GM19043 (cell line): ENCODE measurements at regions not wholly inside any gene's neighbourhood (a gene's known extent, or its start where the extent isn't known, plus 50 kb on each side); places are given as distances from the start of the nearest gene placed in this dataset.

ENCODE experiments used
- ATAC-seq: cut with Tn5 transposase; IDR thresholded peaks from one replicate; pipeline ENCODE4 v1.9.1; 2021; ENCODE audit warnings: low read depth; ENCODE audit not compliant: unreplicated experiment

DNA sequence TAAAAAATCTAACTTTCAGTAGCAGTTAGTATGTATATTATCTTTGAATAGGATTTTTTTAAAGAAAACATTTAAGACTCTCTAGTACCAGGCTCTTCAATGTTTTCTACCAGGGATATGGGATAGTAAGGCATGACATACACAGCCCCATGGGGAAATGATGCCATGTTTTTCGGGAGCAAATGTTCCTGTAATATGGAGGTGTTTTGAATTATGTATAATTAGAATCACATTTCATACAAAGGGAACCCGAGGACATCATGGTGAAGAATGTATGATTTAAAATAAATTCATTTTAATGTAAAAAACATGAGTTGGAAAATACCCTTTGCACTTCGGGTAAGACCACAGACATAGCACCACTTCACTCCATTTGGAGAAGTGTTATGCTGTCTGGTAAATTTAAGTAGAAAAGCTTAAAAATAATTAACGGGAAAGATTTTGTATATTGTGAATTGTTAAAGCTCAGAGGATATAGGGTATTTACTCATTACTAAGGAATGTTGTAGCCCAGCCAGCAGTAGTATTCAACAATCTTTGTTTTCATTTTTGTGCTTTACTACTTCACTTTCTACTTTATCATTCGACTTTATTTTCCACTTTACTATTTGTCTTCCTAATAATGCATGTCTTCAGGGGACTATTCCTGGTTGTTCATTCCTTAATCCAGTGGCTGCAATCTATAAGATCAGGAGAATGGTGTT is 2050.7 kb downstream of the ARAP2 start:
- no peak for ATAC-seq

- ATAC-seq = no peak
Measured at GRCh38 chr4:34194585-34194984, 2049.7 kb downstream of the ARAP2 start.

GRCh38 chr4:34196375-34196774 is 2047.9 kb downstream of the ARAP2 start:
- no peak for ATAC-seq

DNA sequence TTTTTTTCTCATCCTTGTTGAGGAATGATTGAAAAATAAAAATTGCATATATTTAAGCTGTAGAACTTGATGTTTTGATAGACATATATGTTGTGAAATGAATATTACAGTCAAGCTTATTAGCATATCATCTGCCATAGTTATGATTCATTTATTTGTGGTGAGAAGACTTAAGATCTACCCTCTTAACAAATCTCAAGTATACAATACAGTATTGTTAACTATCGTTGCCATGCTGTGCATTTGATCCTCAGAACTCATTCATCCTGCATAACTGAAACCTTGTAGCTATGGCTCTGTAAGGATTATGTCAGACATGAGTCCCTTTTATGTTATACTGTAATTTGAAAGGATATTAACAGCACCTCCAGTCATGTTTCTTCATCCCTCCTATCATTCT is 2045.3 kb downstream of the ARAP2 start:
- no peak for ATAC-seq

DNA sequence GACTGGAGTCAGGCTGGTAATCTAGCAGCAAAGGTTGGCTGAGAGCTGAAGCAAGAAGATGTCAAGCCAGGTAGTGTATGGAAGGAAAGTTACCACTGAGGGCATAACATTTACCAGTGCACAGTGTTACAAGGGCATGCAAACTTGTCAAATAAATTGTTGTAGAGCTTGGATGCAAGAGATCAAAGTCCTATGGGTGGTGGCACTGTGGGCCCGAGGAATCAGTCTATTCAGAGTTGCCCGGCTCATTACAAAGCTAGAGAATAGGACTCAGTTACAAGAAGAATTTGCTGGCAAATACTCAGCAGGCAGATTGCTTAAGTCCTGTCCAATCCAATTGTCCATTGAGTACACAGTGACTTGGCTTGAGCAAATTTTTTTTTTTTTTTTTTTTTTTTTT is 2043.8 kb downstream of the ARAP2 start:
- ATAC-seq = no peak

DNA sequence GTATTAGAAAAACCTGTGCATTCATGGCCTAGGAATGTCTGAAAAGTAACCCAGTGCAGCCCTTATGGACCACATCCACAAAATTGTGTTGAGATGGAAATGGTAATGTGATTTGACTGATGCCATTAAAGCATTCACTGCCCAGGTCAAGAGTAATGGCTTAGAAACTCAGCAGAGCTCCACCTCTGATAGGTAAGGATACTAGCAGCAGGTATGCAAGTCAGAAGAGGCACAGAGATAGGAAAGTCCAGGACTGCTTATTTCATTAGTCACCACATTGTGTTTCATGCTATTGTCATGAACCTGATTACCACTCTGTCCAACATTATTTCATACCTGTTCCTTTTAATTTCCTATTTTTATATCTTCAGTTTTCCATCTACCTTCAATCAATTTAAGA is 2042.2 kb downstream of the ARAP2 start:
- ATAC-seq = no peak

DNA sequence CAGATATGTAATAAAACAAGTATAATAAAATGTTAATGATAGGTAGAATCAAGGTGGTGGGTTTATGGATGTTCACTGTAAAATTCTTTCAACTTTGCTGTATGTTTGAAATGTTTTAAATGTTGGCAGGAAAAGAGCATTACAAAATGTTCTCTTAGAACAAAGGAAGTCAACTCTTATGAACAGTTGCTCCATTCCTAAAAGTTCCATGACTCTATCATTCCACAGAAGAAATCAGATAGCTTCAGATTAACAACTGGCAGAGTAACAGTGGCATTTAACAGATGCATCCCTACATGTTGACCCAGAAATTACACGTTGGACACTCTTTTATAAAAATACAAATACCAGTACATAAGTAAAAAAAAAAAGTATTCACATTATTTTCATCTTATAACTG is 2023.7 kb downstream of the ARAP2 start:
- no peak for ATAC-seq

GRCh38 chr4:34221986-34222385 is 2022.3 kb downstream of the ARAP2 start:
- no peak for ATAC-seq

- ATAC-seq = no peak
Measured at GRCh38 chr4:34236118-34236517, 2008.2 kb downstream of the ARAP2 start.

DNA sequence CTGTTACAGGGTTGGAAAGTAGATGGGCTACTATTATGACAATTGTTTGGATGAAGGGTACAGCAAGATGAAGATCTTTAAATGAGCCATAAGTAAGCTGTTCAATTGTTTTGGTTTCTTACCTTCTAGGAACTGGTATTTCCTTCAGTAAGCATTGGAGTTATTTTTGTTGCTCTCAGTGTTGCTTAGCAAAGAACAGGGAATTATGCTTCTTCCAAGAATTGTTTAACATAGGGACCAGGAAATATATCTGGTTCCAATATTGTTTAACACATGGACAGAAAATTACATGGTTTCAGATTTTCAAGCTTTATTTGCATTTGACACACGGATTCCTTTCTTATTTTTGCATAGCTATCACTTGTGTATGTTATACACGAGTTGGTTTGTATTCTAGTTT is 1999.0 kb downstream of the ARAP2 start:
- no peak for ATAC-seq

DNA sequence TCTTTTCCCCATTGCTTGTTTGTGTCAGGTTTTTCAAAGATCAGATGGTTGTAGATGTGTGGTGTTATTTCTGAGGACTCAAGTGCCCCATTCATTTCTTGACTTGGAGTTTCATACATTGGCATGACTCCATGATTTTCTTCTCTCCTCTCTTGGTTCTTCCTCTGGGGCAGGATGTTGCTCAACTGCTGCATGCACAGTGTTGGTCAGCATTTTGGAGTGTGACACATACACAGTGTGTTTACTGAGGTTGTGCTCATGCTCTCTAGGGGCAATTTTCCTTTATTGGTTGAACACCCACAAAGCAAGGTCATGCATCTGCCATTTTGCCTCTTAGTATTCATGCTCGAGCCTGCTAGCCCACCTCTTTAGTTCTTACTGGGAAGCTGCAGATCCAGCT is 1993.8 kb downstream of the ARAP2 start:
- ATAC-seq = no peak

DNA sequence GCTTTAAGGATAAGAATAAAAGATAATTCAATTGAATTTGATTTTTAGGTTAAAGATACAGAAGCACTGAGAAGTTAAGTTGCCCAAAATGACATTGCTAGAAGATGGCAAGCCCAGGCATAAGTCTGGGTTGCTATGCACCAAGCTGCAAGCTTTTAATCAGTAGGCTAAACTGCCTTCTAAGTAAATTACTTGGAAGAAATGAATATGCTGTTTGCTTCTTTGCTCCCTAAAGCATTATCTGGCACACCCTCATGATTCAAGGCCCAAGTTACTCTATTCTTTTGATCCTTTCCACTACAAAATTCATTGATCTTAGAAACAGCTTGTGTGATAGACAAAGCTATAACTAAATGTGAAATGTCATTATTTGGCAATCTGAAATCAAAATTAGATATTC is 1991.1 kb downstream of the ARAP2 start:
- no peak for ATAC-seq

- no peak for ATAC-seq
Measured at GRCh38 chr4:34258176-34258575, 1986.1 kb downstream of the ARAP2 start.

GRCh38 chr4:34261799-34262314 is 1982.5 kb downstream of the ARAP2 start:
- no peak for ATAC-seq

DNA sequence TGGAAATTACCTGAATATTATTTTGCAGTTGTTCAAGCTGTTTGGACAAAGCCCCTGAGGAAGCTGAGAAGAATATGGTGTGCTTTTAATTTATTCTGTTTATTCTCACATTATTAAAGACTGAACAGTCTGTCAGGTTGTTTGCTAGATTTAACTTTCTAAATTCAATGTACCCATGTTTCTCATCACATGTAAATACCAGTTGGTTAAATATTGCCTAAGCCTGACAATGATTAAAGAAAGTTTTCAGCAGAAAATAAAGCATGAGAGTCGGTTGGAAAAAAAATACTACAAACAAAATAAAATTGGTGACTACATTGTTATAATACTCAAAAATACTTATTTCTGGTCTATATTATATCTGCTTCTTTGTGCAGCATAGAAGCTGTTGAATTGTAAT is 1974.7 kb downstream of the ARAP2 start:
- ATAC-seq = no peak

GRCh38 chr4:34271479-34272355 is 1972.6 kb downstream of the ARAP2 start:
- no peak for ATAC-seq

- no peak for ATAC-seq
Measured at GRCh38 chr4:34279011-34279410, 1965.3 kb downstream of the ARAP2 start.

- no peak for ATAC-seq
Measured at GRCh38 chr4:34280131-34280530, 1964.2 kb downstream of the ARAP2 start.

GRCh38 chr4:34281826-34282225 is 1962.5 kb downstream of the ARAP2 start:
- ATAC-seq = no peak

DNA sequence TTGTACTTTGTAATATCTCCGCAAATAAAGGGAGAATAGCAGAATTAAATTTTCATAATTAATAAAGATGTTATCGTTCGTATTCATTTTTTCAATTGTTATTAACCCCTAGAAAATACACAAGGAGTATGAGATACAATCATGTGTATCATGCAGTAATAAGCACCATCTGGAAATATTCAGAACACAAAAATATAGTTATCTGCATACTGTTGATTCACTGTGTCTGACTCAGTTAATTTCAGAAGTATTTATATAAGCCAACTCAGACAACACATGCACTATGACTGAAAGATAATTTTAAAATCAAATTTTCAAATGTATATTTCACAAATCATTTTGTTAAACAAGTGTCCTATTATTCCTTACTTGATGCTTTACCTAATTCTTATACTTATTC is 1954.8 kb downstream of the ARAP2 start:
- no peak for ATAC-seq

DNA sequence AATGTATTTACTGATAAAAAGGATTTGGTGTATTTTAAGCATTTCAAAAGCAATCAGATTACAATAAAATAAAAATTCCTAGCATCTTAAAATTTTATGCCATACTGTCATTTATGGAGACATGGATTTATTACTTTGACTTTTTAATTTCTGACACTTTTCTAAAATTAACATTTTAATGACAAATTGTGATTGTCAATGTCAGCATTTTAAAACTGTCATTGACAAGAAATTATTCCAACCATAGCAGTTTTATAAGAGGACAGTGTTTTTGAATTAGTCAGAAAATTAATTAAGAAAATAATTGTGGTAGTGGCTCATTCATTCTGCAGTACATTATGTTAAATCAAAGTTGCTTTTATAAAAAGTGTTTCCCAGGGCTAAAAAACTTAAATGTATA is 1954.4 kb downstream of the ARAP2 start:
- no peak for ATAC-seq

DNA sequence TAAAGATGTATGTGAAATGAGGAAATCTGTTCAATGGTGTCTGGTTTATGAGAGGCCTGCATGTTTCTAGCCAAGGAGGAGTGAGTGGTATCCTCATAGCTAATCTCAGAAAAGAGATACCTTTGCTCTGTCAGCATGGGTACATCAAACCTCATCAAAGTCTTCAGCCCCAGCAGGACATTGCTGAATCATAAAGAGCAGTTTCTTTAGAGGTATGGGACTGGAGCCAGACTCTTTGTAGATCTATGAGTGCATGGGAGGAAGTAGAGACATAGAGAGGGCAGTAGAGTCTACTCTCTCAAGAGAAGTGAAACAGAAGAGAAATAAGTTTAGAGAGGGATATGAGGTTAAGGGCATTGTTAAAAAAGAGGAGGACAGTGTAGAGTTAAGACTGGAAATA is 1950.9 kb downstream of the ARAP2 start:
- ATAC-seq = no peak
